SK-N-SH treated with all-trans-retinoic acid at 6 μM for 48 hours (cell line): ENCODE measurements at regions not wholly inside any gene's neighbourhood (a gene's known extent, or its start where the extent isn't known, plus 50 kb on each side); places are given as distances from the start of the nearest gene placed in this dataset.

Source experiments
- ATAC-seq: fragments of 200-7000 bp; cut with Tn5 transposase; 3 replicates; pipeline ENCODE4 v1.9.1; 2020; ENCODE audit warnings: mild to moderate bottlenecking, moderate library complexity
- ARNTL ChIP-seq: fragments of 450-650 bp; formaldehyde crosslinking; IDR thresholded peaks from 2 replicates; pipeline ENCODE4 v1.5.0; 2020; ENCODE audit warnings: low read depth, mild to moderate bottlenecking, moderate library complexity, borderline replicate concordance
- BACH2 ChIP-seq: fragments of 250-450 bp; sonication (Bioruptor Pico); IDR thresholded peaks from 2 replicates; pipeline ENCODE4 v1.9.0; 2021; ENCODE audit warnings: mild to moderate bottlenecking, borderline replicate concordance
- ESRRG ChIP-seq: fragments of 250-450 bp; sonication (Bioruptor Pico); IDR thresholded peaks from 2 replicates; pipeline ENCODE4 v1.6.1; 2021; ENCODE audit warnings: mild to moderate bottlenecking
- GLIS3 ChIP-seq: fragments of 250-450 bp; sonication (Bioruptor Pico); IDR thresholded peaks from 2 replicates; pipeline ENCODE4 v1.5.0; 2020; ENCODE audit warnings: mild to moderate bottlenecking, moderate library complexity
- ISL1 ChIP-seq: fragments of 250-450 bp; sonication (Bioruptor Pico); IDR thresholded peaks from 2 replicates; pipeline ENCODE4 v2.1.2; 2022; ENCODE audit warnings: mild to moderate bottlenecking, moderate library complexity
- OSR1 ChIP-seq: fragments of 250-450 bp; sonication (Bioruptor Pico); IDR thresholded peaks from 2 replicates; pipeline ENCODE4 v1.8.0; 2022; ENCODE audit warnings: moderate library complexity, mild to moderate bottlenecking, inconsistent platforms
- PATZ1 ChIP-seq: fragments of 250-450 bp; sonication (Bioruptor Pico); IDR thresholded peaks from 2 replicates; pipeline ENCODE4 v1.8.0; 2020; ENCODE audit warnings: mild to moderate bottlenecking, moderate library complexity, borderline replicate concordance
- PPARA ChIP-seq: fragments of 250-450 bp; sonication (Bioruptor Pico); IDR thresholded peaks from 2 replicates; pipeline ENCODE4 v1.5.0; 2020; ENCODE audit warnings: mild to moderate bottlenecking, borderline replicate concordance
- RARB ChIP-seq: fragments of 250-450 bp; sonication (Bioruptor Pico); IDR thresholded peaks from 2 replicates; pipeline ENCODE4 v1.8.0; 2021; ENCODE audit warnings: mild to moderate bottlenecking, moderate library complexity
- SNAI2 ChIP-seq: fragments of 250-450 bp; sonication (Bioruptor Pico); IDR thresholded peaks from 2 replicates; pipeline ENCODE4 v1.5.0; 2020; ENCODE audit warnings: mild to moderate bottlenecking, moderate library complexity
- TCF4 ChIP-seq: fragments of 250-450 bp; sonication (Bioruptor Pico); IDR thresholded peaks from 2 replicates; pipeline ENCODE4 v1.8.0; 2021; ENCODE audit warnings: mild to moderate bottlenecking, moderate library complexity, borderline replicate concordance
- TOX ChIP-seq: fragments of 250-450 bp; sonication (Bioruptor Pico); IDR thresholded peaks from 2 replicates; pipeline ENCODE4 v1.8.0; 2021; ENCODE audit warnings: mild to moderate bottlenecking, moderate library complexity, borderline replicate concordance
- ZC3H10 ChIP-seq: fragments of 250-450 bp; sonication (Bioruptor Pico); IDR thresholded peaks from 2 replicates; pipeline ENCODE4 v1.5.1; 2021; ENCODE audit warnings: mild to moderate bottlenecking, moderate library complexity
- ZFP3 ChIP-seq: fragments of 250-450 bp; sonication (Bioruptor Pico); IDR thresholded peaks from 2 replicates; pipeline ENCODE4 v1.5.0; 2020; ENCODE audit warnings: mild to moderate bottlenecking, moderate library complexity
- ZFP30 ChIP-seq: fragments of 450-650 bp; formaldehyde crosslinking; IDR thresholded peaks from 2 replicates; pipeline ENCODE4 v1.5.0; 2022; ENCODE audit warnings: mild to moderate bottlenecking, moderate library complexity
- ZNF565 ChIP-seq: fragments of 450-650 bp; formaldehyde crosslinking; conservative IDR thresholded peaks from 2 replicates; pipeline ENCODE4 v1.5.0; 2020; ENCODE audit warnings: low read depth, mild to moderate bottlenecking, moderate library complexity
- ZNF70 ChIP-seq: fragments of 450-650 bp; formaldehyde crosslinking; IDR thresholded peaks from 2 replicates; pipeline ENCODE4 v1.5.0; 2020; ENCODE audit warnings: mild to moderate bottlenecking, moderate library complexity
- ZNF8 ChIP-seq: fragments of 450-650 bp; formaldehyde crosslinking; IDR thresholded peaks from 2 replicates; pipeline ENCODE4 v1.5.0; 2020; ENCODE audit warnings: mild to moderate bottlenecking, moderate library complexity
- TF ChIP-seq, protein P1 (sequence below): fragments of 250-450 bp; sonication (Bioruptor Pico); IDR thresholded peaks from 2 replicates; pipeline ENCODE4 v1.5.1; 2020; ENCODE audit warnings: low read depth, mild to moderate bottlenecking, moderate library complexity
- TF ChIP-seq, protein P2 (sequence below): fragments of 250-450 bp; sonication (Bioruptor Pico); IDR thresholded peaks from 2 replicates; pipeline ENCODE4 v1.5.1; 2021; ENCODE audit warnings: mild to moderate bottlenecking, moderate library complexity
- TF ChIP-seq, protein P3 (sequence below): fragments of 250-450 bp; sonication (Bioruptor Pico); IDR thresholded peaks from 2 replicates; pipeline ENCODE4 v1.5.0; 2020; ENCODE audit warnings: mild to moderate bottlenecking, moderate library complexity

- TF ChIP-seq ZNF8 (CRISPR knock-in tag) (no peak), PPARA (CRISPR knock-in tag) (no peak), SNAI2 (CRISPR knock-in tag) (no peak), ARNTL (CRISPR knock-in tag) (no peak), RARB (no peak), BACH2 (no peak), ESRRG (CRISPR knock-in tag) (no peak), ISL1 (CRISPR knock-in tag) (no peak)
- TF ChIP-seq, protein P1, sequence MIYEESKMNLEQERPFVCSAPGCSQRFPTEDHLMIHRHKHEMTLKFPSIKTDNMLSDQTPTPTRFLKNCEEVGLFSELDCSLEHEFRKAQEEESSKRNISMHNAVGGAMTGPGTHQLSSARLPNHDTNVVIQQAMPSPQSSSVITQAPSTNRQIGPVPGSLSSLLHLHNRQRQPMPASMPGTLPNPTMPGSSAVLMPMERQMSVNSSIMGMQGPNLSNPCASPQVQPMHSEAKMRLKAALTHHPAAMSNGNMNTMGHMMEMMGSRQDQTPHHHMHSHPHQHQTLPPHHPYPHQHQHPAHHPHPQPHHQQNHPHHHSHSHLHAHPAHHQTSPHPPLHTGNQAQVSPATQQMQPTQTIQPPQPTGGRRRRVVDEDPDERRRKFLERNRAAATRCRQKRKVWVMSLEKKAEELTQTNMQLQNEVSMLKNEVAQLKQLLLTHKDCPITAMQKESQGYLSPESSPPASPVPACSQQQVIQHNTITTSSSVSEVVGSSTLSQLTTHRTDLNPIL (CRISPR knock-in tag), result no peak
- TF ChIP-seq, protein P2, sequence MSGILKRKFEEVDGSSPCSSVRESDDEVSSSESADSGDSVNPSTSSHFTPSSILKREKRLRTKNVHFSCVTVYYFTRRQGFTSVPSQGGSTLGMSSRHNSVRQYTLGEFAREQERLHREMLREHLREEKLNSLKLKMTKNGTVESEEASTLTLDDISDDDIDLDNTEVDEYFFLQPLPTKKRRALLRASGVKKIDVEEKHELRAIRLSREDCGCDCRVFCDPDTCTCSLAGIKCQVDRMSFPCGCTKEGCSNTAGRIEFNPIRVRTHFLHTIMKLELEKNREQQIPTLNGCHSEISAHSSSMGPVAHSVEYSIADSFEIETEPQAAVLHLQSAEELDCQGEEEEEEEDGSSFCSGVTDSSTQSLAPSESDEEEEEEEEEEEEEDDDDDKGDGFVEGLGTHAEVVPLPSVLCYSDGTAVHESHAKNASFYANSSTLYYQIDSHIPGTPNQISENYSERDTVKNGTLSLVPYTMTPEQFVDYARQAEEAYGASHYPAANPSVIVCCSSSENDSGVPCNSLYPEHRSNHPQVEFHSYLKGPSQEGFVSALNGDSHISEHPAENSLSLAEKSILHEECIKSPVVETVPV (CRISPR knock-in tag), result no peak
- no peak for ATAC-seq
Observed at GRCh38 chr5:96584712-96585111, 77.5 kb upstream of the CAST start.

DNA sequence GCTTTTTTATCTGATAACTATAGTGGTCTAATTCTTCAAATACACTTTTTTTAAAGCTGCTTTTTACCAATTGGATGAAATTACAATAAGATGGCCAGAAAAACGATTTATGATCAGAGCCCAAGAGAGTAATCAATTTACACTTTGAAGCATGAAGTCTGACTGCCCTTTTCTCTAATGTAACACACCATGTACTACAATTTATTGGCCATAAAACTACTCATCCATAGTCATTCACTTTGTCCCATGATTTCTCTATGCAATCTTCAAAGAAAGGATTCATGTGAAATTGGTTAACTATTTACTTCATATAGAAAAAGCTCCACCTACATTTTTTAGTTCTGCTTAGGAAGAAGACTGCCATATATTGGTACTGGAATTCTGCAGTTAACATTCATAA lies 73.6 kb upstream of the CAST start:
- TF ChIP-seq, protein P1 (CRISPR knock-in tag), result no peak
- TF ChIP-seq, protein P2 (CRISPR knock-in tag), result no peak
- TF ChIP-seq OSR1 (no peak), RARB (no peak)
- TF ChIP-seq, protein P3, sequence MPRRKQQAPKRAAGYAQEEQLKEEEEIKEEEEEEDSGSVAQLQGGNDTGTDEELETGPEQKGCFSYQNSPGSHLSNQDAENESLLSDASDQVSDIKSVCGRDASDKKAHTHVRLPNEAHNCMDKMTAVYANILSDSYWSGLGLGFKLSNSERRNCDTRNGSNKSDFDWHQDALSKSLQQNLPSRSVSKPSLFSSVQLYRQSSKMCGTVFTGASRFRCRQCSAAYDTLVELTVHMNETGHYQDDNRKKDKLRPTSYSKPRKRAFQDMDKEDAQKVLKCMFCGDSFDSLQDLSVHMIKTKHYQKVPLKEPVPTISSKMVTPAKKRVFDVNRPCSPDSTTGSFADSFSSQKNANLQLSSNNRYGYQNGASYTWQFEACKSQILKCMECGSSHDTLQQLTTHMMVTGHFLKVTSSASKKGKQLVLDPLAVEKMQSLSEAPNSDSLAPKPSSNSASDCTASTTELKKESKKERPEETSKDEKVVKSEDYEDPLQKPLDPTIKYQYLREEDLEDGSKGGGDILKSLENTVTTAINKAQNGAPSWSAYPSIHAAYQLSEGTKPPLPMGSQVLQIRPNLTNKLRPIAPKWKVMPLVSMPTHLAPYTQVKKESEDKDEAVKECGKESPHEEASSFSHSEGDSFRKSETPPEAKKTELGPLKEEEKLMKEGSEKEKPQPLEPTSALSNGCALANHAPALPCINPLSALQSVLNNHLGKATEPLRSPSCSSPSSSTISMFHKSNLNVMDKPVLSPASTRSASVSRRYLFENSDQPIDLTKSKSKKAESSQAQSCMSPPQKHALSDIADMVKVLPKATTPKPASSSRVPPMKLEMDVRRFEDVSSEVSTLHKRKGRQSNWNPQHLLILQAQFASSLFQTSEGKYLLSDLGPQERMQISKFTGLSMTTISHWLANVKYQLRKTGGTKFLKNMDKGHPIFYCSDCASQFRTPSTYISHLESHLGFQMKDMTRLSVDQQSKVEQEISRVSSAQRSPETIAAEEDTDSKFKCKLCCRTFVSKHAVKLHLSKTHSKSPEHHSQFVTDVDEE (CRISPR knock-in tag), result no peak
- TF ChIP-seq, all 23 proteins: peak for 0
- no peak for ATAC-seq

DNA sequence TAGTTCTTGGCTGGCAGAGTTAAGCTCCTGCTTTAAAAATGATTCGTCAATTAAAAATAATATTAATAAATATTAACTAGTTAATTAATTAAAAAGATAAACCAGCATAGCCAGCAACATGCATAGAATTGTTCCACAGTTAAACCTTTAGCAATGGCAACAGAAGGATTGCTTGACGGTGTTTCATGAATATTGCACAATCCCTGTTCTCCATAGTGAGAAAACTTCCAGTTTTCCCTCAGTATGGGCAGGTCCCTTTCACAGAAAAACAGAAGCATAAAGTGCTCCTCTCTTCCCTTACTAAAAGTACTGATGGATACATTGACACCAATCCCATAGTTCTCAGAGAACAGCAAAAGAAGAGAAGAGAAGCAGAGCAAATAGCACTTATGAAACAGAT lies 71.4 kb upstream of the CAST start:
- no peak for ATAC-seq
- TF ChIP-seq ZNF70 (CRISPR knock-in tag) (no peak), ZNF8 (CRISPR knock-in tag) (no peak), PATZ1 (CRISPR knock-in tag) (no peak), SNAI2 (CRISPR knock-in tag) (no peak), ZFP3 (CRISPR knock-in tag) (no peak), OSR1 (no peak), ZNF565 (CRISPR knock-in tag) (no peak), TOX (no peak), RARB (no peak), ZFP30 (CRISPR knock-in tag) (no peak), ZC3H10 (CRISPR knock-in tag) (no peak), GLIS3 (CRISPR knock-in tag) (no peak), TCF4 (CRISPR knock-in tag) (no peak), ARNTL (CRISPR knock-in tag) (no peak)
- TF ChIP-seq, protein P2 (CRISPR knock-in tag), result no peak
- TF ChIP-seq, protein P1 (CRISPR knock-in tag), result no peak
- TF ChIP-seq, protein P3 (CRISPR knock-in tag), result no peak
